IMR-90 (cell line): ENCODE measurements at regions not wholly inside any gene's neighbourhood (a gene's known extent, or its start where the extent isn't known, plus 50 kb on each side); places are given as distances from the start of the nearest gene placed in this dataset.

Source experiments
- CTCF ChIP-seq: conservative IDR thresholded peaks from 2 replicates; pipeline ENCODE4 v1.5.1; 2012; ENCODE audit warnings: mild to moderate bottlenecking, low read depth, low read length, improper control_type of control experiment
- FOS ChIP-seq: fragments of 150-350 bp; IDR thresholded peaks from 2 replicates; pipeline ENCODE4 v1.6.1; 2016; ENCODE audit warnings: low read depth, low read length
- MAZ ChIP-seq: IDR thresholded peaks from 2 replicates; pipeline ENCODE4 v1.6.1; 2012; ENCODE audit warnings: low read depth, mild to moderate bottlenecking, low read length, improper control_type of control experiment, moderate library complexity, borderline replicate concordance
- RFX5 ChIP-seq: IDR thresholded peaks from 2 replicates; pipeline ENCODE4 v1.8.0; 2012; ENCODE audit warnings: low read depth, mild to moderate bottlenecking, low read length, moderate library complexity
- SMC3 ChIP-seq: fragments of 150-350 bp; IDR thresholded peaks from 2 replicates; pipeline ENCODE4 v1.6.1; 2016; ENCODE audit warnings: low read depth, mild to moderate bottlenecking, antibody characterized with exemption, low read length, moderate library complexity

GRCh38 chr3:94996743-94997142, 933.9 kb downstream of the NSUN3 start:
- TF ChIP-seq SMC3, result no peak
- no peak for TF ChIP-seq CTCF
- TF ChIP-seq FOS, result no peak
- no peak for TF ChIP-seq MAZ
- no peak for TF ChIP-seq RFX5
